ENCODE measurements at regions not wholly inside any gene's neighbourhood (a gene's known extent, or its start where the extent isn't known, plus 50 kb on each side); places are given as distances from the start of the nearest gene placed in this dataset.
A peak's percentile ranks its signal among the peaks of the same experiment; 100 is the strongest.

GRCh38 chr21:25457946-25458345 is 149.3 kb downstream of the MRPL39 start:
- H2AFZ ChIP-seq (ENCODE audit: insufficient read depth, low read depth, low read length, poor library complexity, severe bottlenecking) = no peak overlapping the region
- H3K9me3 Mint-ChIP-seq (ENCODE audit: insufficient read depth) = peaks cover 9% of the 10 kb centered on the region
- peaks cover 4% of the 10 kb centered on the region for H3K79me2 ChIP-seq (ENCODE audit: control insufficient read depth, insufficient read depth, low read length)
- POLR2A ChIA-PET = no interaction called here
- peaks cover 0 to 4% (median 0%) of the 10 kb centered on the region in 3 donors for H3K9me3 ChIP-seq (ENCODE audit: control extremely low read depth in 1 of 3, control insufficient read depth in 2 of 3, insufficient read depth in 1 of 3, low read length in 2 of 3)
- no peak for ATAC-seq (ENCODE audit: low read depth)
- no peaks in the 10 kb centered on the region for H3K27me3 ChIP-seq (replicated peaks in 1 of 4; ENCODE audit: control extremely low read depth in 1 of 4, control insufficient read depth in 3 of 4, insufficient read depth in 4 of 4, low read length in 3 of 4)
- no peaks in the 10 kb centered on the region for H3K36me3 ChIP-seq (replicated peaks in 1 of 2; ENCODE audit: control extremely low read depth in 1 of 2, control insufficient read depth in 1 of 2, extremely low read depth in 1 of 2, insufficient read depth in 2 of 2, low read length in 1 of 2)
- no peak for DNase-seq
- H3K4me3 ChIP-seq (ENCODE audit: control extremely low read depth in 1 of 5, extremely low read depth in 1 of 5, insufficient read depth in 1 of 5, low read depth in 2 of 5, low read length in 4 of 5) = no peak overlapping the region
- H3K4me1 Mint-ChIP-seq = peaks cover 49% of the 10 kb centered on the region
- H4K20me1 ChIP-seq (ENCODE audit: control insufficient read depth, insufficient read depth, low read length, poor library complexity, severe bottlenecking) = no peaks in the 10 kb centered on the region
- 79% methylated on average over 2 of the region's 5 CpGs for WGBS (ENCODE audit: insufficient coverage)
- no peak overlapping the region for H3K4me3 Mint-ChIP-seq
- CTCF ChIA-PET = no interaction called here
- H3K4me2 ChIP-seq (replicated peaks; ENCODE audit: low read depth, low read length, poor library complexity, severe bottlenecking) = peak overlapping the region; percentile 55
- H3K27ac Mint-ChIP-seq = peak overlapping the region; percentile 50
- no peak overlapping the region for H3K9ac ChIP-seq (ENCODE audit: low read length)
- H3K27ac ChIP-seq (ENCODE audit: low read length in 2 of 2) = peak overlapping the region; percentile 90 to 94
- intact Hi-C loops (cut with micrococcal nuclease) = loop anchor here (1.0 to 2.0 kb wide), 4 partner anchors 33 to 149 kb away; partner anchors contain the start of gene MRPL39
- peaks cover 26 to 31% of the 10 kb centered on the region in 2 donors for H3K4me1 ChIP-seq (ENCODE audit: control insufficient read depth in 2 of 2, insufficient read depth in 2 of 2, low read length in 2 of 2)
- no peaks in the 10 kb centered on the region for H3K27me3 Mint-ChIP-seq
- TF ChIP-seq EZH2 (IDR thresholded peaks at IDR 0.05; ENCODE audit: borderline replicate concordance, insufficient read depth, low read depth, low read length, poor library complexity, severe bottlenecking) (no peak), CTCF (IDR thresholded peaks at IDR 0.05) (no peak)

GRCh38 chr21:25457411-25457810 is 149.9 kb downstream of the MRPL39 start:
- H3K27me3 ChIP-seq (replicated peaks in 1 of 4; ENCODE audit: control extremely low read depth in 1 of 4, control insufficient read depth in 3 of 4, insufficient read depth in 4 of 4, low read length in 3 of 4) = no peaks in the 10 kb centered on the region
- ChIA-PET POLR2A (no interaction called here), CTCF (no interaction called here)
- ATAC-seq (ENCODE audit: low read depth) (peak; percentile 82), DNase-seq (peak; percentile 88)
- peak overlapping the region; percentile 62 for H3K4me3 Mint-ChIP-seq
- no peaks in the 10 kb centered on the region for H3K27me3 Mint-ChIP-seq
- H2AFZ ChIP-seq (ENCODE audit: insufficient read depth, low read depth, low read length, poor library complexity, severe bottlenecking) = no peak overlapping the region
- peaks cover 0 to 4% (median 0%) of the 10 kb centered on the region in 3 donors for H3K9me3 ChIP-seq (ENCODE audit: control extremely low read depth in 1 of 3, control insufficient read depth in 2 of 3, insufficient read depth in 1 of 3, low read length in 2 of 3)
- peaks cover 9% of the 10 kb centered on the region for H3K9me3 Mint-ChIP-seq (ENCODE audit: insufficient read depth)
- peaks cover 45% of the 10 kb centered on the region for H3K4me1 Mint-ChIP-seq
- peaks cover 23 to 26% of the 10 kb centered on the region in 2 donors for H3K4me1 ChIP-seq (ENCODE audit: control insufficient read depth in 2 of 2, insufficient read depth in 2 of 2, low read length in 2 of 2)
- peak overlapping the region; percentile 21 for H3K9ac ChIP-seq (ENCODE audit: low read length)
- H3K4me3 ChIP-seq (ENCODE audit: control extremely low read depth in 1 of 5, extremely low read depth in 1 of 5, insufficient read depth in 1 of 5, low read depth in 2 of 5, low read length in 4 of 5) = peak overlapping the region in 1 of 5 experiments; percentile 44
- intact Hi-C loops (cut with micrococcal nuclease) = loop anchor here (1.0 kb wide), 3 partner anchors 33 to 150 kb away; partner anchors contain the start of gene MRPL39
- H4K20me1 ChIP-seq (ENCODE audit: control insufficient read depth, insufficient read depth, low read length, poor library complexity, severe bottlenecking) = no peaks in the 10 kb centered on the region
- no peak for TF ChIP-seq CTCF (IDR thresholded peaks at IDR 0.05)
- TF ChIP-seq EZH2 (IDR thresholded peaks at IDR 0.05; ENCODE audit: borderline replicate concordance, insufficient read depth, low read depth, low read length, poor library complexity, severe bottlenecking) = no peak
- H3K79me2 ChIP-seq (ENCODE audit: control insufficient read depth, insufficient read depth, low read length) = peaks cover 4% of the 10 kb centered on the region
- peak overlapping the region; percentile 67 for H3K4me2 ChIP-seq (replicated peaks; ENCODE audit: low read depth, low read length, poor library complexity, severe bottlenecking)
- H3K27ac ChIP-seq (ENCODE audit: low read length in 2 of 2) = peak overlapping the region; percentile 90 to 94
- no CpG with 5 or more reads among the region's 1 CpG for WGBS (ENCODE audit: insufficient coverage)
- no peaks in the 10 kb centered on the region for H3K36me3 ChIP-seq (replicated peaks in 1 of 2; ENCODE audit: control extremely low read depth in 1 of 2, control insufficient read depth in 1 of 2, extremely low read depth in 1 of 2, insufficient read depth in 2 of 2, low read length in 1 of 2)
- H3K27ac Mint-ChIP-seq = peak overlapping the region; percentile 75

Data from B cell (primary cell).